GM21717 (cell line): ENCODE measurements at regions not wholly inside any gene's neighbourhood (a gene's known extent, or its start where the extent isn't known, plus 50 kb on each side); places are given as distances from the start of the nearest gene placed in this dataset.
"Not testable (repeated sequence)": the region's sequence is repeated elsewhere in the genome, so short reads cannot be mapped to it uniquely, and the experiment has no call there.

ENCODE experiments used
- ATAC-seq: cut with Tn5 transposase; IDR thresholded peaks from one replicate; pipeline ENCODE4 v1.9.1; 2021; ENCODE audit warnings: mild to moderate bottlenecking, moderate library complexity; ENCODE audit not compliant: unreplicated experiment

DNA sequence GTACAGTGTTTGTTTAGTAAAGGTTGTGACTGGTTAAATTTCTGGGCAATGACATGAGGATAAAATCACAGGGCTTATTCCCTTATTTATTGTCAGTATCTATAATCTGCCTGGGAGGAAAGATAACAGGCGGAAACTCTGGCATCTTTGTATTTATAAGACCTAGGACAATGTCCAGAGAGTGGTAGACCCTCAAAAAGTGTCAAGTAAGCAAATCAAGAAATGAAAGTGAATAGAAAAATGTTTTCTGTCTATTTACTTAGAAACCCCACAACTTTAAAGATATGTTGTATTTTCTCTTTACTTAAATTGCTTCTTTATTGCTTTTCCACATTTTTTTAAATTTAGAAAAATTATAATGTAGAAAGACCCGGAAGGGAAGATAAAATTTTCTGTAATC is 544.6 kb downstream of the EDEM1 start:
- no peak for ATAC-seq

DNA sequence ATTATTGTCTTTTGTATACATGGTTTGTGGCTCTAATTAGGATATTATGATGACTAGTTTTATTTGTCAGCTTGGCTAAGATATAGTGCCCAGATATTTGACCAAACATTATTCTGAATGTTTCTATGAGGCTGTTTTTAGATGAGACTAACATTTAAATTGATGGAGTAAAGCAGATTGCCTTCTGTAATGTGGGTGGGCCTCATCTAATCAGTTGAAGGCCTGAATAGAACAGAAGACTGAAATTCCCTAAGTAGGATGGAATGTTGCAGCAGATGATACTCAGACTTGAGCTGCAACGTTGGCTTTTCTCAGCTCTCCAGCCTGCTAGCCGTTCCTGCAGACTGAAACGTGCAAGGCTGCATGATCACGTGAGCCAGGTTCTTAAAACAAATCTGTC is 546.5 kb downstream of the EDEM1 start:
- ATAC-seq, result no peak

DNA sequence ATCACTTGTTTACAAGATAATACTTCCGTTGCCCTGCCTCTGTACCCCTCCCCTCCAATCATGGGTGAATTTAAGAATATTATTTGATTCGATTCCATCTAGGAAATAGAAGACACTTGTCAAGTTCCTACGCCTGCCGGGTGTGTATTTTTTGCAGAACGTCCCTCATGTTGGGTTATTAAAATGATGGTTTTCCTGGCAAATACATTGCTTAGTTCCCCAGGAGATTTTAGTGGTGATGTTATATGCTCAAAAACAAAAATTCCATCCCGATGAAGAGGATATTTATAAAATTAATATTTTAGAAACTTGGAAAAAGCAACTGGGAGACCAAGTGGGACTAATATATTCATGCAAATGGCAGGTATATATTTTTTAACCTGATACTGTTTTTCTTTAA is 548.4 kb downstream of the EDEM1 start:
- ATAC-seq, result no peak

DNA sequence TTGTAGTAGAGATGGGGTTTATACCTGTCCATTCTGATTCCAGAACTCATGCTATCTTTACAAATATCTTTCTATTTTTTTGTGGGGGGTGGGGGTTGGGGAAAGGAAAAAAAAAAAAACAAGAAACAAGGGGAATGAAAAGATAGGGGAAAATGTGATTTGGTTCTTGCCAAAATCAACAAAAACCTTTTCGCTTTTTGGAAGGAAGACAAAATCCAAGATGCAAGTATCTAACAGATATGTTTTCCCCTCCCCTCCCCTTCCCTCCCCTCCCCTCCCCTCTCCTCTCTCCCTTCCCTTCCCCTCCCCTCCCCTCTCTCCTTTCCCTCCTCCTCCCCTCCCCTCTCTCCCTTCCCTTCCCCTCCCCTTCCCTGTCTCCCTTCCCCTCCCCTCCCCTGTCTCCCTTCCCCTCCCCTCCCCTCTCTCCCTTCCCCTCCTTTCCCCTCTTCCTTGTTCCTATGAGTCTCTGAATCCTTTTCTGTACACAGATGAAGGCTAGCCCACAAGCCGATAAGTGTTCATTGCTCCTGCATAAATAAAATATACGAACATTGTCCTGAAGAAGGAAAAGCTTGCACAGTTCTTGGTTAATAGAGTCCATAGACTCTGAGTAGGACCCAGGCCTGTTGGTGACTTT is 551.9 kb downstream of the EDEM1 start:
- no peak for ATAC-seq

DNA sequence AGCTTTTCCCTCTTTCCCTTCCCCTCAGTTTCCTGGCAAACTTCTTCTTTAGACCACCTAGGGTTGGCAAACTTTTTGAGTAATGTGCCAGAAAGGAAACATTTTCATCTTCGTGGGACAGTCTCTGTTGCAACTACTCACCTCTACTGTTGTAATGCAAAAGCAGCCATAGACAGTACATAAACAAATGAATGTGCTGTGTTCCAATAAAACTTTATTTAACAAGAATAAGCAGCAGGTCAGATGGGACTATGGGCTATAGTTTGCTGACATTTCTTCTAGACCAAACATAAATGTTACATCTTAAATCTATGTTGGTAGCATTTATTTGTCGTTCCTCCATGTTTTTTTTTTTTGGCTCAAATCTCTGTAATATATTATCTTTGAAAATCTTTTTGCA is 552.4 kb downstream of the EDEM1 start:
- no peak for ATAC-seq

DNA sequence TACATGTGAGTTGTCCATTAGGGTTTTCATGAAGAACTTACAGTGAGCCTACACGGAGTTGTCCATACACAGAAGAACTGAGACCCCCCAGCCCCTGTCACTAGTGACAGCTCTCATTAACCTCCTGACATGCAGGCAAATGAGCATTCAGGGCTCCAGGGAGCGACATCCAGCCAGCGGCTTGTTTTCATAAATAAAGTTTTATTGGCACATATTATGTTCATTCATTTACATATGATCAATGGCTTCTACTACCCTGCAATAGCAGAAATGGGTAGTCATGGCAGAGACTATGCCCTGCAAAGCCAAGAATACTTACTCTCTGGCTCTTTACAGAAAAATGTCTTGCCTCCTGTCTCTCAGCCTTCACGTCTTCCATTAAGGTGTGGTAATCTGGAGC is 553.5 kb downstream of the EDEM1 start:
- no peak for ATAC-seq

DNA sequence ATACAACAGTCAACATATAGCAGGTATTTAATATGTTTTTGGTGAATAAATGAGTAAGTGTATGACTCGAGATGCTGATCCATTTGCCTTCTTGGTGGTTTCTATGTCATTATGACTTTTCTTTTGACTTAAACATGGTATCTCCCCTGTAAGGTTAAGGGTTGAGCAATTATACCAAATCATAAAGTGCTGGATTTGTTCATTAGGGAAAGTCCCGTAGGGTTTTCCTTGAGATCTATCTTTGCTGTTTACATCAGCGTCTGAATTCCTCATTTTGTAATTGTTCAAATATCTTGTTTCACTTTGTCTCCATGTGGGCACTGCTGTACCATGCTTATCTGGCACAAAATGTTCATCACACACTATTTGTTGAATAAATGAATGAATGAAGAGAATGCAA is 562.6 kb downstream of the EDEM1 start:
- no peak for ATAC-seq

DNA sequence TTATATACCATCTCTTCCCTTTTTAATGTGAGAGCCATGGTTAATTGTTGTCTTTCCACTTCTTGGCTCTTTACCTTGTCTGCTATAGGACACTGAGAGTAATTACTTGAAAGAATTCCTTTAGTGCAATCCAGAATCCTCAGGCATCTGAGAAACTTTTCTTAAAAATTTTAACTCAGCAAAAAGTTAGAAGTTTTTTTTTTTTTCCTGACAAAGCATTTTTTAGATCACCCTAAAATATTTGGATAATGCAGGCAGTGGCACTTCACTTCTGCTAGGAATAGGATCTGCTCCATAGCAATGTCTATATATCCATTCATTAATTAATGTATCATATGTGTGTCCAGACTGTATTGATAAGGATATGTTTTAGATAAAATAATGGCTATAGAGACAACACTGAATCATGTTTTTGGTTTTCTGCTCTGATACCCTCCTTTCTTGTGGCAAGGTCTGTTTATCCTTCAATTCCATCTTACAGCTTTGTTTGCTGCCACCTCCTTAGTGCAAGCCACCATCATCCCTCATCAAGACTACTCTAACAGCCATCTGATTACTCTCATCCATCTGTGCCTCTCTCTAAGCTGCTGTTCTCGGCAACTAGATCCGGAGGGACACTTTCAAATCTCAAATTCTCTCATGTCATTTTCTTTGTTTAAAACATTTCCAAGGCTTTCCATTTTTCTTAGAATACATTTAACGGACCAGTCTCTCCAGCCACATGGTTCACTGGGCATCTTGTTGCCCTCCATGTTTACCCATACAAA is 563.5 kb downstream of the EDEM1 start:
- ATAC-seq, result no peak

DNA sequence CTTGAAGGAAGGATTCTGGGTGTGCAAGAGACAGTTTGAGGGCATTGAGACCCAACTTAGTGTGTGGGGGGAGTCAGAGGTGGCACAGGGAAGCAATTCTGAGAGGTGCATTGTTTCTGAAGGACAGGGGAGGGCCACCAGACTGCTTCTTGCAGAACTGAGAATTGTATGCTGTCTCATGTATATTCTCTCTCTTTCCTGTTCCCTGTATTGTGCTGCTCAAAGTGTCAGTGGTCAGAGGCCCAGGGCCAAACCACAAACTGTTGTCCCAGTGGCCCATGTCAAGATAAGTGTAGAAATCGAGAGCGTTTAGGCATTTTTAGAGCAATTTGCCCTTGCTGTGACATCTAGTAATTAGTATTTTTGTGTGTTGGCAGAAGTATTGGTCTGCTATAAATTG is 567.1 kb downstream of the EDEM1 start:
- ATAC-seq, result peak; percentile 68

DNA sequence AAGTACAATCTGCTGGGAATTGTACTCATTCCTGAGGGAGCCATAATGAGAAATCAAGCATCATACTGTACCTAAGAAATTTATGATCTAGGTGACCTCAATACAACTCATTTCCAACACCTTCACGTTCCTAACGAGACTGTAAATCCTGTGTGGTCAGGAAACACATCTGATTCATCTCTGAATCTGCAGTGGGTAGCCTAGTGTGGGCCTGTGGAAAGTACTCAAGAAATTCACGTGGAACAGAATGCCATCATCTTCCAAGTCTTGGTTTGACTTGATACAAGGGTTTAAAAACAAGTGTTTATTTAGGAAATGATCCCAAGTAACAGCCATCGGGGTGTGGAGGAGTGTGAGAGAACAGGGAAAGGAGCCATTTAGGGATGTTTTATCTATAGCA is 568.9 kb downstream of the EDEM1 start:
- ATAC-seq, result no peak

DNA sequence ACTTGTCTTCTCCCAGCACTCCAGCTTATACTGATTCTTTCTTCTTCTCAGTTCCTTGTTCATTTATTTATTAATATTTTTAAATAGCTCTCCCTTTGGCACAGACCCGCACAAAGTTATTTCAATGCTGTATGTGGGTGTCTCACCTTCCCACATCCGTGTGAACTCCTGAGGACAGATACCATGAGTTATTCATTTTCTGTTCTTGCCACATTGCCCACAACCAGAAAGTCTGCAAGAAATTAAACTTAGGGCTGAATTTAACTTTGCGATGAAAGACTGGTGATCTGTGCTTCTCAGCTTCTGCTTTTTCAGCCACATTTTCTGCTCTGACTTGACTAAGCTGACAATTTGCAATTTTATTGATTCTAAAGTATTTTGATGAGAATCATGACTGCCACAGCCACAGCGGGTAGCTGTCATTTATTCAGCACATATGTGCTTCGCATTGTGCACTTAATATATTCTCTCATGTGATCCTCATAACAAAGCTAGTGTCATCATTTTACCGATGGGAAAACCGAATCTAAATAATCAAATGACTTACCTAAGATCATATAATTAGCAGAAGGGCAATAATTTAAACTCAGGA is 569.8 kb downstream of the EDEM1 start:
- no peak for ATAC-seq

DNA sequence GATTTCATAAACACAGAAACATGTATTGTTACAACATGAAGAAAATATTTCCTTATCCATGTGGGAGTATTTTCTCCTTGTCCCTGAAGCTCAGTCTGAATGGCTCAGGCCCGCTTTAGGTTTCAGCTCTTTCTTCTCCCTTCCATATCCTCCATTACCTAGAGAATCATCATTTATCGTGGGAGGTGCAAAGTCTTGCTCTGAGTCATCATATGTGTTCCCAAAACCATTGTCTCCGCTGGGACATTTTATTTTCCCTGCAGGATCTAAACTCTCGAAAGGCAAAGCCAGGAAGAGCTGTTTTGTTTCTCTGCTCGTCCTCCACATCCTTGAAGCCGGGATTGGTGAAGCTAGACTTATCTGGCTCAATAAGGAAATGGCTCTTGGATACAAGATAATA is 571.2 kb downstream of the EDEM1 start:
- ATAC-seq, result no peak

DNA sequence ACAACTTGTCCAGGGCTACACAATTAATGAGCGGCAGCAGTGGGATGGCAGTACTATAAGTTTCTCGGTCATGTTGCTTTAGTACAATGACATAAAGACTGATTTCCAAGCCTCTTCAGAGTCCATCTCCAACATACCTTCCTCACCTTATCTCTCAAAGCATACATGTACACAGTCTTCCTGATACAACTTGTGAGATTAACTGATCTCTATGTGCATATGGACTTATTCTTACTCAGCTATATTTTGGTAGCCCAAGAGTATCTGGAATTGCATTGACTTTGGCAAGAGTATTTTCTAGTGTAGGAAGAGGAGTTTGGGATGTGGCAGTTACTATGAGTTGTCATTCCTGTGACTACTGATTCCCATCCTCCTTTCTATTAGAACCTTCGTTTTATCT is 575.0 kb downstream of the EDEM1 start:
- ATAC-seq, result no peak

DNA sequence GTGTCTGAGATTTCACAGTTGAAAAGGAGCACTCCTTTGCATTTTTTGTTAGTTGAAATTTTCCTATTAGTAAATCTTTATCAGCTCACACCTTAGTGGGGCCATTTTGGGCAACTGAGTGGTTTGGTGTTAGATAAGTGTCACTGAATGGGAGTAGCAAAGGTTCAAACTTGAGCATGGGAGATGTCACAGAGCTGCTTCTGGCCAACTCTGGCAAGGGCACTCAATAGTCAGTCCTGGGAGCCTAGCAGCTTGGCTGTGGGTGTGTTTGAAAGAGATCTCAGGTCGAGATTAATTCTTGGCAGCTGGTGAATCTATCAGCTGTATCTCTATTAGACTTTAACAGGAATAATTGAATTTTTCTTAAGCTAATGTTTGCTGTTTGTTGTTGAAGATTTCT is 579.3 kb downstream of the EDEM1 start:
- no peak for ATAC-seq

DNA sequence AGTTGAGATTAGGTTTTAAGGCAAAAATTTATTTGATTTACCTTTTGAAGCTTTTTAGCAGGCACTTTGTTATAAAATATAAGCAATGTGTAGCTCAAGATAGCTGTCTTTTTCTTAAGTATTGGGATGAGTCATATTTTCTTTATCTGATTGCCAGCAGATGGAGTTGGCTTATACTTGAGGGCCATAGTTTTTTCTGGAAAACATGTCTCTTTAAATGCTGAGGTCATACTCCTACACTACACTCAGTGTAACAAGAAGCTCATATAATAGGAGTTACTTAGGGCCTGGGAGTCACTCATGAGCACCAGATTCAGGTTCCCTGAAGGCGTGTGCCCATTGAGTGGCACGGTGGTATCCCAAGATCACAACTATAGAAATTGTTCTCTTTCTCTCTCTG is 579.8 kb downstream of the EDEM1 start:
- no peak for ATAC-seq

DNA sequence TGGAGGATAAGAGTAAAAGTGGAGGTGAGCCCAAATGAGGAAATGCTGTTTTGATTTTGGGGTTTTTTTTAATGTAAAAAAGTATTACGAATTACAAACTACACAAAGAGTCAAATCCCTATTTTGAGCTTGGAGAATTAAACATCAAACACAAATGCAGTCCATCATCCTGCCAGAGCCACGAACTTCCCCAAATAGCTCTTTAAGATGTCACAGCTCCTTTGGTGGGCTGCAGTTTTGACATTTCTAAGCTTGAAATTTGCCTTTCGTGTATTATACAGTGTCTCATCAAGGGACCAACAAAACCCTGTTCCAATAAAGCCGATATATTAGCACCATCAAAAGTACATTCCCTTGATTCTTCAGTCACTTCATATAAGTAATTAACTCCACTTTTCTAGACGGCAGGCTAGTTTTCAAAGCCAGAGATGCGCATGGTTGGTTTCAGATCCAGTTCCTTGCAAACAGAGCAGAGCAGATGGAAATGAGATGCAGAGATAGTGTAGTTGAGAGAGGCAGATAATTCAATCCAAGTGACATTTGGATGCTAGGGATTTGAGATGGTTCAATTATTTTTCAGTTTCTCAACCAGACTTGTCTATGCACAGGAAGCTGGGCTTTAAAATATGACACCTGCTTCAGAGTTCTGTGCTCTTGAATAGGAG is 580.9 kb downstream of the EDEM1 start:
- ATAC-seq, result no peak

DNA sequence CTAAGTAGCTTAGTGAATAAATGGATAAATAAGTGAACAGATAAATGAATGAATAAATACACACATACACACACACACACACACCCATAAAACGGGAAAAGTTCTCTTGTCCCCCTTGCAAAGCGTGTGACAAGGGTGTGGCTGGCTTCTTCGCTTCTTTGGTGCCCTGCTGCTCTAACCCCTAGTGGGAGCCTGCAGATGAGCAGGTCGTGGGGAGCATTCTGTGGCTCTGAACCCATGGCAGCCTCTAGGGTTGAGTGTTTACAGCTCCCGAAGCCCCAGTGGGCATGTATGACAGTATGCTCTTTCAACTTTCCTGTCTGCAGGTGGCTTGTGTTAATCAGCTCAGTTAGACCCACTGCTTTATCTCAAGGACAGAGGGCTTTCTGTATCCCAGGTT is 582.3 kb downstream of the EDEM1 start:
- ATAC-seq, result no peak

DNA sequence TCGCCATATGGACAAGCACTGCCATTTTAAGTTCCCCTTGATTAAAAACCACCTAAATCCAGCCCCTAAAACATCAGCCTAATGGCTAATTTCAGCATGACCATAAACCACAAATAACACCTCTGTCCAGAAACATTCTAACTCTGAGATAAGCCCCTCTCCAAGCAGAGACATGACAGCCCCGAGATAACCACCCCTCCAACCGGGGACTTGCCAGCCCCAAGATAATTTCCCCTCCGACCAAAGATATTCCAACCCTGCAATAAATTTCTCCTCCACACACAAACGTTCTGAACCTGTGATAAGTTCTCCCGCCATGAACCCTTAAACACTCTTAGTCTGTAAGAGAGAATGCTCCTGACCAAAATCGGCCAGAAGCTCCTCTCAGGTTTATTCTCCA is 586.8 kb downstream of the EDEM1 start:
- no peak for ATAC-seq

DNA sequence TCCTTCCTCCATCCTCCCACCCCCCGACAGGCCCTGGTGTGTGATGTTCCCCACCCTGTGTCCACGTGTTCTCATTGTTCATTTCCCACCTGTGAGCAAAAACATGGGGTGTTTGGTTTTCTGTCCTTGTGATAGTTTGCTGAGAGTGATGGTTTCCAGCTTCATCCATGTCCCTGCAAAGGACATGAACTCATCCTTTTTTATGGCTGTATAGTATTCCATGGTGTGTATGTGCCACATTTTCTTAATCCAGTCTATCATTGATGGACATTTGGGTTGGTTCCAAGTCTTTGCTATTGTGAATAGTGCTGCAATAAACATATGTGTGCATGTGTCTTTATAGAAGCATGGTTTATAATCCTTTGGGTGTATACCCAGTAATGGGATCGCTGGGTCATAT is 587.6 kb downstream of the EDEM1 start:
- not testable (repeated sequence) for ATAC-seq

DNA sequence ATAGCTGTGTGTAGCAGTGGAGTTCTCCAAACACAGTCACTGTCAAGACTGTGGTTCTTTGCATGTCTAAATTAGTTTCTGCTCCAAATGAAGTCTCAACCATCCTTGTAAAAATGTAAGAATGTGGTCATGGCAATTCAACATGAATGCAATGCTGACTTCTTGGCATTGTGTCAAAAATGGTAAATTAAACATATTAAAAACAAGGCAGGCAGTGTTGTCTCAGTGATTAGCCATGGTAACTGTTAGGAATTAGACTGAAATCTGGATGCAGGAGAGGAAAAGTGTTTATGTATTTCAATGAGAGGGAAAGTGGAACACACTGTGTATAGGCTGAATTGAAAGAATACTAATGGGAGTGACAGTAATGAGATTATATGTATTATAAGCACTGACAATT is 597.2 kb downstream of the EDEM1 start:
- ATAC-seq, result no peak

DNA sequence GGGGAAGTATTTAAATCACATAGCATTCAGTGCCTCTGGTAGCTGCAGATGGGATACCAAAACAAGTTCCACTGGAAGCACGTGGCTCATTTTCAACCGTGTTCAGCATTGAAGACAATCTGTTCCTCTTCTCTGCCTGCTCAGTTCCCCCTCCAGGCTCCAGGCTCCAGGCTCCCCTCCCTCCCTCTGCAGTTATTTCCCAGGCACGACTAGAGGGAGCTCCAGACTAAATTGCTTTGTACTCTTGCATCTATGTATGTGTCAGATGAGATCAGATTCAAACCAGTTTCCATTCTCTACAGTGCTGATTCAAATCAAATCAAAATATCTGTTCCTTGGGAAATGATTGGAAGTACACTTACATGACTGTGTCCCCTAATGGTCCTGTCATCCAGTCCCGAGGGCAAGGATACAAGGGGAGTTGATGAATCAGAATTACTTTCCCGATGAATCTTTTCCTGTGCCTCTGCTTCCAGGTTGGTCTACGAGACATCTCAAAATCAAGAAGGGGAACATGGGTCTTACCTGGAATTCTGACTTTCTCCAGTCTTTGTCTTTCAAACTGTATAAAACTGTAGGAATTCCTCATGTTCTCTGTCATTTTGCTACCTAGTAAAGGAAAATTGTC is 600.5 kb downstream of the EDEM1 start:
- ATAC-seq, result no peak
